Caki2 (cell line): ENCODE measurements at regions not wholly inside any gene's neighbourhood (a gene's known extent, or its start where the extent isn't known, plus 50 kb on each side); places are given as distances from the start of the nearest gene placed in this dataset.
"Not testable (repeated sequence)": the region's sequence is repeated elsewhere in the genome, so short reads cannot be mapped to it uniquely, and the experiment has no call there.

Experiments used
- DNase-seq: peaks from one replicate; pipeline ENCODE4 v3.0.0-alpha.2; 2015; ENCODE audit warnings: low read depth
- in situ Hi-C: cut with HindIII; loops from 2 replicates; pipeline ENCODE4 v1.10.0; 2016; ENCODE audit warnings: low sequenced_read_pairs, low pct_unique_long_range_greater_than_20kb, mixed read lengths

DNA sequence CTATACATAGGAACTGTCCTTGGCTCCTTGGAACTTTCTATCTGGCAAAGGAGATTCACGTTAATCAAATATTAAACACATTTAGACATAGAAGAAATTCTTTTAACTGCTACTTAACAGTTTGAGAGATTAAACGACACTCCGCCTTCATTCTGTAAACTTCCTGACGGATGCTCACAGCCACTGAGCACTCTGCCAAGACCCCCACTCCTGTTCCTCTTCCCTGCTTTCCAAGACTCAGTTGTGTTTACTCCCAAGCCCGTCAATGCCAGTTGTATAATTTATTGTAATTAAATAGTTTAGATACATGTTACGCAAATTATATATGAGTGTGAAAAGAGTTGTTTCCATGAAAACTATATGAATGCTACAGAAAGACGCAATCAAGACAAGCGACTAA lies 321.4 kb upstream of the EPHA4 start:
- in situ Hi-C loops: no loop called here
- DNase-seq: no peak

GRCh38 chr2:221892006-221892405 lies 319.9 kb upstream of the EPHA4 start:
- DNase-seq, in situ Hi-C loops: not testable (repeated sequence)

DNA sequence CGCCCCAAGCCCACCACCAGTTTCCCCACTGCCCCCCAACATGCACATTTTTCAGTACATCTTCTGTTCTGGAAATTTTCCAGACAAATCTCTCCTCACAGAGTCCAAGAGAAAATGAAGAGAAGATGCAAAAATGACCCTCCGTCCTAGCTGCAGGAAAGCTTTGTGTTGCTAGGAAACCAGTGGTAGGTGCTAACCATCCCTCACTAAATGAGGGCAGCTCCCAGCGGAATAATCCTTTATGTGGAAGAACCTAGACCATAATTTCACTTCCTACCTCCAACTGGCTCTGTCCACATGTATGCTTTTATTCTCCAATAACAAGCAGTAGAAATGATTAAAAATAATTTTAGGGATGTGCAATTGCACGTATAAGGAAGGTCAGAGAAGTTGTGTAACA lies 311.9 kb upstream of the EPHA4 start:
- no peak for DNase-seq
- in situ Hi-C loops: no loop called here

GRCh38 chr2:221876016-221876415 lies 303.9 kb upstream of the EPHA4 start:
- in situ Hi-C loops: no loop called here
- no peak for DNase-seq

GRCh38 chr2:221874444-221874843 lies 302.3 kb upstream of the EPHA4 start:
- DNase-seq: no peak
- in situ Hi-C loops: no loop called here

- no peak for DNase-seq
- in situ Hi-C loops: no loop called here
Observed at GRCh38 chr2:221857719-221858118, 285.6 kb upstream of the EPHA4 start.

GRCh38 chr2:221853297-221853696 lies 281.2 kb upstream of the EPHA4 start:
- DNase-seq: no peak
- in situ Hi-C loops: no loop called here

- in situ Hi-C loops: no loop called here
- DNase-seq: no peak
Observed at GRCh38 chr2:221851531-221852045, 279.5 kb upstream of the EPHA4 start.

DNA sequence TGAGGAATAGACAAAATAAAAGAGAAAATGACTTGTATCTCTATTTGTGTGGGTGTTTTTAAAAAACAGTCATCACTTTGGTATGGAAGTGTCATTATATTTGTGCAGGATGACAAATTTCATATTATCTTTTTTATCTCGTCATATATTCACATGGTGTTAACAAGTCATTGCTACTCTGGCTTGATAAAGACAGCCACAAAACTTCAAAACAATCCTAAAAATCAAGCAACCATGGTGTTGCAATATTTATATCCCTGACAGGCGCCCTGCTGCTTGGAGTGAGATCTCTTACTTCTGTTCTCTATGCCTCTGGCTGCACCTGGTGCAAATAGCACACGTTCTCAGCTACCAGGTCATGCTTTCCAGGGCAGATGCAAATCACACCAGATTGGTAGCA lies 278.0 kb upstream of the EPHA4 start:
- DNase-seq: no peak
- in situ Hi-C loops: no loop called here

GRCh38 chr2:221848286-221848685 lies 276.2 kb upstream of the EPHA4 start:
- no peak for DNase-seq
- in situ Hi-C loops: no loop called here

- in situ Hi-C loops: no loop called here
- DNase-seq: no peak
Observed at GRCh38 chr2:221845021-221845365, 272.9 kb upstream of the EPHA4 start.

DNA sequence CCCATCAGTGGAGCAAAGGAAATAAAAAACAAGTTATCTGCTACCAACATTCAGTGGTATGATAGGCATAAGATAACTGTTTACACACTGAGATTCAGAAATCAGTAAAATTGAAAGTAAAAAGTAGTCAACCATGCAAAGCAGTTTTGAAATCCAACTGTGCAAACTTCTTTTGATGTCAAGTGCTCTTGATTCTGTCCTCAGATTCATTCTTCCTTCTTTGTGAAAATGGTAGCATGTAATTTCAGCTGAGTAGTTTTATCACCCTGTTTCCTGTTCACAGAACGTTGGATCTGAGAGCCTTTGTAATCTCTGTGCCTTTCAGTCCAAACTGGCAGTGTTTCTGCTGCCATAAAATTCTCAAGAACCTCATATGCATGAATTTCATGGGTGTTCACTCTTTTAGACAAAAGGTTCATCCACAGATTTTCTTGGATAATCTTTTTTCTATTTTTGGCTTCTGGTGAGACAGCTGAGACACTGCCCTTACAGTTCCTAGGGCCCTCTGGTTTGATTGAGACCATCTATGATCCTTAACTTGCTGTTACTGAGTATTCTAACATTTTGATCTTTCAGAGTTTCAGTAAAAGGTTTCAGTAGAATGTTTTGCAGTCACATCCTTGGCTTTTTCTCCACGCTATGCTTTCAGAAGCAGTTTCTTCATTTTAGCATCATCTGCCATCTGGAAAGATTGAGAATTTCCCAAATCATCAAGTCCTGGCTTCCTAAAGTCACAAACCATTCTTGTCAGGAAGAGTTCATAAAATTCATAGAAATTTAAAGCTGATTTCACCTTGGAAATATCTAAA lies 272.3 kb upstream of the EPHA4 start:
- DNase-seq: no peak
- in situ Hi-C loops: no loop called here

GRCh38 chr2:221836095-221836494 lies 264.0 kb upstream of the EPHA4 start:
- DNase-seq: no peak

DNA sequence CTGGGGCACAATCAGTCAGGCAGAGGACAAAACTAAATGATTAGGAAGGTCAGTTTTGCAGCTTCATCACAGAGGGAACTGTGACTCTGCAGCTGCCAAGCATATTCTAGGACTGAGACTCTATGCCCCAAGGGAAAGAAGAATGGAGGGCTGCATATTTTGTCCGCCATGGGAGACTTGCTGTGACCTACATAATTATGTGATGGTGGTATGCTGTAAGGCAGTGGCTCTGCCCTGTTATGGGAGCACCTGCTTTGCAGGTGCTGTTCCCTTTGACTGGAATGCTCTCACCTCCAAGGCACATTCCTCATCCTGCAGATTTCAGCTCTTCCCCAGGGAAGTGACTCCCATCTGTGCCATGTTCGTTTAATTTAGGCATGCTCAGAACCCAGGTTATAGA lies 261.9 kb upstream of the EPHA4 start:
- DNase-seq: no peak
- in situ Hi-C loops: no loop called here

More at GRCh38 chr2:221836095-221836494, 264.0 kb upstream of the EPHA4 start:
- in situ Hi-C loops: no loop called here

DNA sequence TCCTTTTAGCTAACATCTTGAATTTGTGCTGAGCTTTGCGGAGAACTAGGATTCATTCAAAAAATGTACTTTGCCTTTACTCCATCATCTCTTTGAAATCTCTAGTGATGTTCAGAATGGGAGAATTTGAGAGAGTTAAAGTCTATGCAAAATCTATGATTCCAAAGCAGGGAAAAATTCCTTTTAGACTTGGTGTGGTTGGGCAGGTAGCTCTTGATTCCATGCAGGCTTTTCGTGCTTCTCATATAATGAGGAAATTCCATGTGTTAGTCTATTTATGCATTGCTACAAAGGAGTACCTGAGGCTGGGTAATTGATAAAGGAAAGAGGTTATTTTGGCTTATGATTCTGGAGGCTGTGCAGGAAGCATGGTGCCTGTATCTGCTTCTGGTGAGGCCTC lies 258.9 kb upstream of the EPHA4 start:
- no peak for DNase-seq
- in situ Hi-C loops: no loop called here

GRCh38 chr2:221822416-221822815 lies 250.3 kb upstream of the EPHA4 start:
- DNase-seq: no peak
- in situ Hi-C loops: no loop called here

DNA sequence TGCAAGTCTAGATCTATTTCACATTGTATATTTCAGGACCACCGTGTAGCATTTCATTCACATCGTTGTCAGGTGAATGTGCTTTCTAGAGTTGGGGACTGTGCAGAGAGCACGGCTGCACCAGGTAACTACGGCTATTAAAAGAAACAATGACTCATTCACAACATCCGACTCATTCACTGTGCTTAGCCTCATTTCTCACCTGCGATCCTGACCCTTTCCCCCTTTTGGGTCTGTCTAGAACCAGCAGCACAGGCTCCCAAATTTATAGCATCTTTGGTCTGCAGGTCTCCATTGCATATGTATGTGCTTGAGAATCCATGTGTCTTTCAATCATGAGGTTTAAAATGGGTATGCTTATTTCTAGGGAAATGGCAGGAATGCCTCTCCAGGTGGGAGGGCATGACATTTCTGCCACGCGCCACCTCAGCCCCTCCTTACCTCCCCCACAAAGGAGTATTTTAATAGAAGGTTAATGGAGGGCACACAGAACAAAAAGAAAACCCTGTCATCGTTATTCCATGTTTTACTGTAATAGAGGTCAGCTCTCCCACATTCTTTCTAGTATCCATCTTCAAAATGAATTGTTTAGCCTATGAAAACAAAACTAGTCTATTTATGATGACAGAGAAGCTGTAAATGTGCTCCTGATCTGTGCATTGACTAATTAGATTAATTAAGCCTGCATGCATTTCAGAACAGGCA lies 246.7 kb upstream of the EPHA4 start:
- in situ Hi-C loops: no loop called here
- no peak for DNase-seq

DNA sequence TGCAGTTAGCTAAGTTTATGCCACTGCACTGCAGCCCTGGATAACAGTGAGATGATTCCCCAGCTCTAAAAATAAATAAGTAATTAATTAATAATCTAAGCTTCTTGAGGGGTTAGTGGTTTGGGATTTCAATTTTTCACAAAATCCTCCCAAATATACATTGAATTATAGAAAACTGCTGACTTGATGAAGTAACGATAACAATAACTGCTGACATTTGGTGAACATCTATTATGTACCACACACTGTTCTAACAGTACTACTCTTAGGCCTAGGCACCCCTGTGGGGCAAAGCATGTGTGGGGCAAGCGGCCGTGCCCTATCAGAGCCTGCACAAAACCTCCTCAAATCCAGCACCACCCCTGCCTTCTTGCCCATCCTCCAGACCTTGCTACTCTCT lies 245.8 kb upstream of the EPHA4 start:
- no peak for DNase-seq
- in situ Hi-C loops: no loop called here

DNA sequence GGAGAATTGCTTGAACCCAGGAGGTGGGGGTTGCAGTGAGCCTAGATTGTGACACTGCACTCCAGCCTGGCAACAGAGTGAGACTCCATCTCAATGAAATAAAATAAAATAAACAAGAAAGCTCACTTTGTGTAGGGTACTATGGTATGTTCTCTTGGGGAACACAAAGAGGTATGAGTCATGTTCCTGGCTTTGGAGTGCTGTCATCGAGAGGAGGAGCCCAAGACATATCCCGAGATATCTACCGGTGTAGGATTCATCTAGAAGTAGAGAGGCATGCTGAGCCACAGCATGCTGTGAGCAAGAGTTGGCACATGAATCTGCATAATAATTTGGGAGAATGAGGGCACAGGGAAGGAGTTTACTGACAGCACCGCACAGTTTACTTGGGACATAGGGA lies 244.9 kb upstream of the EPHA4 start:
- in situ Hi-C loops: no loop called here
- DNase-seq: no peak

GRCh38 chr2:221816566-221816965 lies 244.5 kb upstream of the EPHA4 start:
- DNase-seq: no peak
- in situ Hi-C loops: no loop called here
